Naive B cell (primary cell): ENCODE measurements at regions not wholly inside any gene's neighbourhood (a gene's known extent, or its start where the extent isn't known, plus 50 kb on each side); places are given as distances from the start of the nearest gene placed in this dataset.

Experiments
- ATAC-seq, 2 donors: fragments of 150-1000 bp; cut with Tn5 transposase; 2 replicates each; pipeline ENCODE4 v1.10.0; 2021; ENCODE audit warnings: low read depth in 2 of 2, mild to moderate bottlenecking in 2 of 2, moderate library complexity in 2 of 2
- DNase-seq: peaks from one replicate; pipeline ENCODE4 v3.0.0; 2022
- H3K27ac Mint-ChIP-seq, 6 donors: one replicate each; pipeline ENCODE4 v1.8.0; 2020 to 2022; ENCODE audit warnings: mild to moderate bottlenecking in 6 of 6, mixed read lengths in 6 of 6, moderate library complexity in 5 of 6, inconsistent platforms in 2 of 6
- H3K27me3 Mint-ChIP-seq, 3 donors: one replicate each; pipeline ENCODE4 v1.8.0; 2021 to 2022; ENCODE audit warnings: mixed read lengths in 3 of 3, mild to moderate bottlenecking in 1 of 3
- H3K36me3 Mint-ChIP-seq, 2 donors: one replicate each; pipeline ENCODE4 v1.8.0; 2020 to 2022; ENCODE audit warnings: mixed read lengths in 2 of 2, inconsistent platforms in 1 of 2, mild to moderate bottlenecking in 1 of 2
- H3K4me1 Mint-ChIP-seq, 3 donors: one replicate each; pipeline ENCODE4 v1.8.0; 2020 to 2022; ENCODE audit warnings: mixed read lengths in 3 of 3, inconsistent platforms in 1 of 3, mild to moderate bottlenecking in 1 of 3, moderate library complexity in 1 of 3
- H3K4me3 Mint-ChIP-seq, 8 donors: one replicate each; pipeline ENCODE4 v1.8.0; 2020 to 2022; ENCODE audit warnings: mild to moderate bottlenecking in 8 of 8, mixed read lengths in 8 of 8, moderate library complexity in 8 of 8, inconsistent platforms in 2 of 8
- H3K9me3 Mint-ChIP-seq, 7 donors: one replicate each; pipeline ENCODE4 v1.8.0; 2020 to 2022; ENCODE audit warnings: mixed read lengths in 7 of 7, mild to moderate bottlenecking in 5 of 7, inconsistent platforms in 2 of 7, moderate library complexity in 1 of 7

DNA sequence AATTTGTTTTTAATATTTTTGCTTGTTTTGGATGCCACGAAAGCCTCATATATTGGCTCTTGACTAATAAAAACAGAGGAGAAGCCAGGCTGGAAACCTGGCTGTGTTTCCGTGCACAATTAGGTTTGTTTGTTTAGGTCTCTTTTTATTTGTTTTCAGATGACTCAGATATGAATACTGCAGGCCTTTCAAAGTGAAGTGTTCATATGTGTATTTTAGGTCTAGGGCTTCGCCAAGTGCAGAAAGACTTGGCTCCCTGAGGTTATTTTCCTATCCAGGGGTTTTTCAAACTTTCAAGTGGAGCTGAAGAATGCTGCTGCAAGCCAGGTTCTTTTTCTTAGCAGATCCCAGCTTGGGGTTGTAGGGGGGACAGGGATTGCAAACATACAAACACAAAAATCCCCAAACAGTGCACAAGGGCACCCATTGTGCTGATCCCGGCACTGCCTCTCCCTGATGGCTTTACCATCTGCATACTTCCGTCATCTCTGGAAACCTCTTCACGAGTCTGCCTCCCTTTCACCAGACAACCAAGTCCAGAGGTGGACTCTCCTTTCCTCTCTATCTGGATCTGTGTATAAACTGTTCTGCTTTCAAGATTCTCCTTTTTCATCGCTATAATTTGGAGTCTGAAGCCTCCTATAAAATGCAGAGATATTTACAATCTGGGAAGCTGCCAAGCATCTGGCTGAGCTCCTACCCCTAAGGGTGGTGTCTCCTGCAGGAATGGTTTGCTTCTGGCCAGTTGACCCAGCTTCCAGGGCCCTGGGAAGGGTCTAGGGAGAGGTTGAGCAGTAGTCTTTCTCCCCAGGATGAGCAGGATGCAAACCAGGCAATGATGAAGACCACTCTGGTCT, 108.6 kb downstream of the SMIM20 start:
- Mint-ChIP-seq H3K4me1 (no peaks in the 10 kb centered on the region), H3K4me3 (no peak overlapping the region), H3K9me3 (peaks cover 0 to 3% (median 0%) of the 10 kb centered on the region in 7 donors), H3K27me3 (peaks cover 31 to 44% (median 41%) of the 10 kb centered on the region in 3 donors), H3K27ac (peak overlapping the region in 1 of 6 donors; percentile 18), H3K36me3 (no peaks in the 10 kb centered on the region)
- no peak for ATAC-seq
- DNase-seq: no peak

DNA sequence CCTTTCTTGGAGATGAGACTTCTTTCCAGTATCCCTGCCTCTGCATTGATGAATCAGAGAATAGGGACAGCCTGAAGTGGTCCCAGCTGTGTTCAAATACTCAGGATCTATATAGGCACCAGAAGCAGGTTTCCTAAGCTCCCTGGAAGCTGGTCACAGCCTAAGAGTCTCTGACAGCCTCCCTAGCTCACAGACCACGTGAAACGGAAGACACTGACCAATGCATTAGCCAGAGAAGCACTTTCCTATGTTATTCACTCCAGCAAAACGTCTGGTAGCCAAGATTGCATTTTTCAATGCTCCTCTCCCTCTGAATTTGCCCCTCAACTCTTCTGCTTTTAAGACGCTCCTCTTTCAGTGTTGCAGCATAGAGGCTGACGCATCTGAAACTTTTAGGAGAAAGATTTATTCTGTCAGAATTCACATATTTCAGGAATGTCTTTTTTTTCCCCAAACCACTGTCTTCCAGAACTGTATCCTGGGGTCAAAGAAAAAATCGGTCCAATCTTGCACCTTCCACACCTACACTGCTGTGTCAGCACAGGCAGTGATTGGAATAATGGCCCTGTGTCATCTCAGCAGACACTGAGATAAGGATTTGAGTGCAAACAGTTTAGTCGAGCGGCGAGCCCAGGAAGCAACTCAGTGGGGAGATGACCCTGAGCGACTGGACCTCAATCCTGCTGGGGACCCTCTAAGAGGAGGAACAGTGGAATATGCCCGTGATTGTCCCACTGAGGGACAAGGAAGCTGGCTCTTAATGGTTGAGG, 109.4 kb downstream of the SMIM20 start:
- H3K36me3 Mint-ChIP-seq: no peaks in the 10 kb centered on the region
- H3K4me3 Mint-ChIP-seq: no peak overlapping the region
- H3K9me3 Mint-ChIP-seq: peaks cover 0 to 3% (median 0%) of the 10 kb centered on the region in 7 donors
- H3K4me1 Mint-ChIP-seq: peaks cover 0 to 2% (median under 1%) of the 10 kb centered on the region in 3 donors
- no peak for ATAC-seq
- no peak overlapping the region for H3K27ac Mint-ChIP-seq
- H3K27me3 Mint-ChIP-seq: peaks cover 24 to 52% (median 49%) of the 10 kb centered on the region in 3 donors
- no peak for DNase-seq

- Mint-ChIP-seq H3K36me3 (no peaks in the 10 kb centered on the region), H3K4me3 (no peak overlapping the region), H3K9me3 (peaks cover 0 to 3% (median 0%) of the 10 kb centered on the region in 7 donors), H3K4me1 (peaks cover 3 to 9% (median 4%) of the 10 kb centered on the region in 3 donors), H3K27ac (no peak overlapping the region), H3K27me3 (peaks cover 23 to 57% (median 56%) of the 10 kb centered on the region in 3 donors)
- ATAC-seq (no peak), DNase-seq (no peak)
Observed at GRCh38 chr4:26024079-26024478, 110.1 kb downstream of the SMIM20 start.

DNA sequence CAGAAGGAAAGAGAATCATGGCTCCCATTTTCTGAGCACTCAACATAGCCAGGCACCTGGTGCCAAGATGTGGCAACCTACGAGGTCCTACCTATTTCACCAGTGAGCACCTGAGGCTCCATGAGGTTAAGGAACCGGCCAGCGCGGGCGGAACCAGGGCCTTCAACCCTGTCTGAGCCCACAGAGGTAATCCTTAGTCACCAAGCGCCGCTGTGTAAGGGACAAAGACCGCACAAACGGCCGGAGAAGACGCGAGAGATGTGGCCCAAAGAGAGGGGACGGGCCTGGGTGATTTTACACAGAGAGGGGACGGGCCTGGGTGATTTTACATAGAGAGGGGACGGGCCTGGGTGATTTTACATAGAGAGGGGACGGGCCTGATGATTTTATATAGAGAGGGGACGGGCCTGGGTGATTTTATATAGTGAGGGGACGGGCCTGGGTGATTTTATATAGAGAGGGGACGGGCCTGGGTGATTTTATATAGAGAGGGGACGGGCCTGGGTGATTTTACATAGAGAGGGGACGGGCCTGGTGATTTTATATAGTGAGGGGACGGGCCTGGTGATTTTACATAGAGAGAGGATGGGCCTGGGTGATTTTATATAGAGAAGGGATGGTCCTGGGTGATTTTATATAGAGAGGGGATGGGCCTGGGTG, 114.2 kb downstream of the SMIM20 start:
- Mint-ChIP-seq H3K4me3 (peak overlapping the region in 1 of 8 donors; percentile 38), H3K36me3 (peaks cover 0 to under 1% of the 10 kb centered on the region in 2 donors)

DNA sequence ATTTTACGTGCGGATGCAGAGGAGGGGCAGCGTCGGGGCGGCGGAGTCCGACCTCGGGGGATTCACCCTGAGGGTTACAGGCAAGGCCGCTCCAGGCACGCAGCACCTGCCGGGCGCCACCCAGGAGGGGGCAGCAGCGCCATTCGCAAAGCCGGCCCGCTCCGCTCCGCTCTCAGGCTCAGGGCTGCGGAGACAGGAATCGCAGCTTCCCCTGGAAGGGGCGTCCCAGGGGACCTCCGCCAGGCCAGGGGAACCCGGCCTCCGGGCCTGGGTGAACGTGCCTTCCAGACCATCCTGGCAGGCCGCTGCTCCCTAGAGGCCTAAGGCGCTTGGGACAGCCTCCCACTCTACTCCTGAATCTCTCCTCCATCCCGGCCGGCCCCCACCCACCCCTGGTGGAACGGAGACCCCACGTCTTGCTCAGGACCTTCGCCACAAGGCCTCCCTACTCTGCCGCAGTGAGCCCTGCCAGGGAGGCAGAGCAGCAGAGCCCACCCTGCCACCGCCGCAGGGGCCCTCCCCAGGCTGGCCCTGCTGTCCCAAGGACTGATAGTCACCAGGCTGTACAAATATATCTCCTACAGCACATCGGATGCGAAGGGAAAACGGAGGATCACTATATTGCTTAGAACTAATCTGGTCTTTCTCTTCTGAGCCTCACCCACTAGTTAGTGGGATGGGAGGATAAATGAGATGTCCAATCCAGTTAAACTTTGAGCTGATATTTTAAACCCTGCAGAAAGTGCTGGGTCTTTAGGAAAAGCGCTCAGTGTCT, 115.0 kb downstream of the SMIM20 start:
- H3K4me3 Mint-ChIP-seq: no peak overlapping the region
- peaks cover 0 to 7% (median 0%) of the 10 kb centered on the region in 7 donors for H3K9me3 Mint-ChIP-seq
- peaks cover 3 to 11% (median 4%) of the 10 kb centered on the region in 3 donors for H3K4me1 Mint-ChIP-seq
- H3K27ac Mint-ChIP-seq: peak overlapping the region in 1 of 6 donors; percentile 4
- H3K36me3 Mint-ChIP-seq: peaks cover 0 to 5% of the 10 kb centered on the region in 2 donors
- peaks cover 23 to 48% (median 42%) of the 10 kb centered on the region in 3 donors for H3K27me3 Mint-ChIP-seq
- DNase-seq (peak; percentile 20), ATAC-seq (peak; percentile 72 to 82)

More for the DNA sequence above, 114.2 kb downstream of the SMIM20 start:
- Mint-ChIP-seq H3K27me3 (peaks cover 25 to 55% (median 49%) of the 10 kb centered on the region in 3 donors), H3K4me1 (peaks cover 3 to 11% (median 4%) of the 10 kb centered on the region in 3 donors), H3K27ac (peak overlapping the region in 1 of 6 donors; percentile 4), H3K9me3 (peaks cover 0 to 3% (median 0%) of the 10 kb centered on the region in 7 donors)
- no peak for ATAC-seq
- DNase-seq: no peak

- peaks cover 0 to 7% (median 0%) of the 10 kb centered on the region in 7 donors for H3K9me3 Mint-ChIP-seq
- no peak overlapping the region for H3K27ac Mint-ChIP-seq
- ATAC-seq: no peak
Observed at GRCh38 chr4:26029568-26030131, 115.6 kb downstream of the SMIM20 start.

DNA sequence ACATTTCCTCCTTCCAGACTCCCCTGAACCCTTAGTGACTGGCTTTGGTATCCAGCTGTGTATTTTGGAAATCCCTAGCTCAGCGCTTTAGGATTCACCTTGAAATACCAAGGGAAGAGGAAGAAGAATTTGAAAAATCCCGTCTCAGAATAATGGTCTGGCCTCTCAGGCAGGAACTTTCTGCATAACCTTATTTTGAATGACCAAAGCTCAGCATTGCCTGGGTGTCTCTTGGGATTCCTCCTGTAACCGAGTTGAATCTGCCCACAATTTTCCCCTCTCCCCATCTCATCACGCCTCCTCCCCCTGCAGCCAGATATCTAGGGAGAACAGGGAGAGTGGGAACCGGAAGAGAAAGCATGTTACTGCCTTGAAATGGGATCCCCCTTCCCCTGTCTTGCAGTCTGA, 116.2 kb downstream of the SMIM20 start:
- Mint-ChIP-seq H3K27me3 (peaks cover 17 to 46% (median 42%) of the 10 kb centered on the region in 3 donors), H3K4me3 (no peak overlapping the region), H3K9me3 (peaks cover 0 to 7% (median 0%) of the 10 kb centered on the region in 7 donors), H3K27ac (no peak overlapping the region), H3K36me3 (peaks cover 0 to 5% of the 10 kb centered on the region in 2 donors), H3K4me1 (peaks cover 3 to 11% (median 4%) of the 10 kb centered on the region in 3 donors)
- no peak for DNase-seq
- ATAC-seq: no peak

More at GRCh38 chr4:26029568-26030131, 115.6 kb downstream of the SMIM20 start:
- Mint-ChIP-seq H3K4me1 (peaks cover 3 to 11% (median 4%) of the 10 kb centered on the region in 3 donors), H3K4me3 (no peak overlapping the region), H3K27me3 (peaks cover 19 to 46% (median 42%) of the 10 kb centered on the region in 3 donors), H3K36me3 (peaks cover 0 to 5% of the 10 kb centered on the region in 2 donors)
- no peak for DNase-seq

DNA sequence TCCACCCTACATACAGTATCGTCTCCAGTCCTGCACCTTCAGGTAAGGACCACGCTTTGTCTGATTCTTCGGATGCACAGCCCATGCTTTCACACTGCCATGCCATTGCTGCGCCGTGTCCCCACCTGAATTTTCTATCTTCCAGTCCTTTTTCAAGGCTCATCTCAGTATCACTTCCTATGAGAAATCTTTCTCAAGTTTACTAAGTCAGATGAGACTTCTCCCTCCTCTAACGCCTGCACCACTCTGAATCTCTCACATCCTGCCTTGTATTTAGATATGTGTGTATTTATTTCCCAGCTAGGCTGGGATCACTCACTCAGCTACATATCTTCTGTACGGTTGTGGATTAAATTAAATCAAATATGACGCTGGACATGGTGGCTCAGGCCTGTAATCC, 116.8 kb downstream of the SMIM20 start:
- peaks cover 3 to 11% (median 4%) of the 10 kb centered on the region in 3 donors for H3K4me1 Mint-ChIP-seq
- H3K27ac Mint-ChIP-seq: peak overlapping the region in 1 of 6 donors; percentile 0
- peaks cover 0 to 7% (median 0%) of the 10 kb centered on the region in 7 donors for H3K9me3 Mint-ChIP-seq
- no peak overlapping the region for H3K4me3 Mint-ChIP-seq
- DNase-seq (no peak), ATAC-seq (no peak)
- H3K27me3 Mint-ChIP-seq: peaks cover 15 to 46% (median 42%) of the 10 kb centered on the region in 3 donors
- peaks cover 0 to 5% of the 10 kb centered on the region in 2 donors for H3K36me3 Mint-ChIP-seq

DNA sequence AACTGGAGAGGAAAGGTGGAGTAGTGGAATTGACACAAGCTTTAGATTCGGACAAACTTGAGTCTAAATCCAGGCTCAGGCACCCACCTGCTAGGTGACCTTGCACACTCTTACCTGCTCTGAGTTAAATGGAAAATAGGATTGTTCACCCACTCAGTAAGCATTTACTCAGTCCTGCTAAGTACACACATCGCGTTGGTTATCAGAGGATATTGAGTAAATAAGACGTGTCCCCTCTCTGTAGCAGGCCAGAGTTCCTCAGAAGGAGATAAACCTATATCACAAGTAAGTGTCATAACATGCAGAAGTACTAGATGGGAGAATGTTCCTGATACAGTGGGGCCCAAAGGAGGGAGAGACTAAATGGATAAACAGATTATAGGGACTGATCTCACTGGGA, 117.7 kb downstream of the SMIM20 start:
- Mint-ChIP-seq H3K4me3 (peak overlapping the region in 1 of 8 donors; percentile 25), H3K4me1 (peaks cover 3 to 11% (median 4%) of the 10 kb centered on the region in 3 donors), H3K27ac (no peak overlapping the region), H3K27me3 (peaks cover 12 to 42% (median 38%) of the 10 kb centered on the region in 3 donors), H3K9me3 (peaks cover 0 to 7% (median 0%) of the 10 kb centered on the region in 7 donors), H3K36me3 (peaks cover 0 to 5% of the 10 kb centered on the region in 2 donors)
- DNase-seq (no peak), ATAC-seq (no peak)

DNA sequence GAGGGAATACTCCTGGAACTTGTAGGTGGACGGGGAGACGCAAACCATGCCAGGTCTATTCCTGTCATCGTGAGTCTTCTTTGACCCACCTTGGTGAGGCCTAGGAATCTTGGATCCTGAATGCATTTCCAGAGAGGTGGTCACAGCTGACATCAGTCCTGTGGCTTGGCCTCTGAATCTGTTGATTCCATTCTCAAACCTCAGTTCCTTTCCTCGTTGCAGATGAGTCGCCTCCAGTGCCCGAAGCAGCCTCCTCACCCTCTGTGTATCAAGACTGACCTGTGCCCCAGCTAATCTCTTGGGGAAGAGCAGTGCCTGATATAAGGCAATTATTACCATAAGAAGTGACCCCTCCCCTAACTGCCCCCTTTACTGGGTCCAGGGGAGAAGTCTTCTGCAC, 118.1 kb downstream of the SMIM20 start:
- peaks cover 0 to 7% (median 0%) of the 10 kb centered on the region in 7 donors for H3K9me3 Mint-ChIP-seq
- ATAC-seq: no peak
- H3K4me3 Mint-ChIP-seq: no peak overlapping the region
- DNase-seq: no peak
- H3K4me1 Mint-ChIP-seq: peaks cover 3 to 11% (median 4%) of the 10 kb centered on the region in 3 donors
- peaks cover 9 to 39% (median 36%) of the 10 kb centered on the region in 3 donors for H3K27me3 Mint-ChIP-seq
- no peak overlapping the region for H3K27ac Mint-ChIP-seq
- peaks cover 0 to 5% of the 10 kb centered on the region in 2 donors for H3K36me3 Mint-ChIP-seq

DNA sequence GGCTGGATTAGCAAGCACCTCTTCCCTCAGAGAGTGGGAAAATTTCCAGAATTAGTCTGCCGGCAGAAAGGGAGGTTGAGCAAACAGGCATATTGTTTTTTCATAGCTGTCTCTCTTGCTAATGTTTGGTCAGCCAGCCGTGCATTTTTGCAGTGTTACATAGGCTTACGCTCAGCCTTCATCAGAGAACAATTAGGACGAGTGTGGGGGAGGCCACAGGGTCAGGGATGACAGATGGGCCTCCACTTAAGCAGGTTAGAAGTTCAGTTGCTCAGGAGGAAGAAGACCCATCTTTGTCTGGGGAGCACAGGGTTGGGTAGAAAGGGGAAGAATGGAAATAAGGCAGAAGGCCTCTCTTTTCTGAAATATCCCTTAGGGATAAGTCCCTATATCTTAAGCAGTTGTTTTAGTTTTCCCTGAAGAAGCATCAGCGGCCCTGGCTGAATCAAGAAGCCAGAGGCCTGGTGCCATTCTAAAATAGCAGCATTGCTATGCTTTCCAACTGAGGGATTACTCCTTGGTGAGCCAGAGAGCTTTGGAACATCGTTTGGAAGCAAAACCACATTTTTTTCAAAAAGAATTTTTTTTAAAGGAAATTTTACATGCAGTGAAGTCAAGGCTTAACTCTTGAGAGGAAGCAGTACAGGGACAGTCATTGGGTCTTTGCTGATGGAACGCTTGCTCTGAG, 118.8 kb downstream of the SMIM20 start:
- H3K4me1 Mint-ChIP-seq: peaks cover 3 to 11% (median 4%) of the 10 kb centered on the region in 3 donors
- peaks cover 15 to 39% (median 36%) of the 10 kb centered on the region in 3 donors for H3K27me3 Mint-ChIP-seq
- DNase-seq (no peak), ATAC-seq (no peak)
- peak overlapping the region in 1 of 6 donors; percentile 45 for H3K27ac Mint-ChIP-seq
- H3K4me3 Mint-ChIP-seq: no peak overlapping the region
- peaks cover 0 to 7% (median 0%) of the 10 kb centered on the region in 7 donors for H3K9me3 Mint-ChIP-seq
- H3K36me3 Mint-ChIP-seq: peaks cover 0 to 5% of the 10 kb centered on the region in 2 donors
